Duodenal mucosa (tissue), 2 donors: ENCODE measurements at regions not wholly inside any gene's neighbourhood (a gene's known extent, or its start where the extent isn't known, plus 50 kb on each side); places are given as distances from the start of the nearest gene placed in this dataset.

ENCODE experiments used
- H3K27ac ChIP-seq: one replicate; pipeline ENCODE4 v1.7.0; 2013; ENCODE audit warnings: low read depth, low read length
- H3K27me3 ChIP-seq, 2 donors: one replicate each; pipeline ENCODE4 v1.7.0; 2013; ENCODE audit warnings: low read length in 2 of 2, control low read depth in 1 of 2; ENCODE audit not compliant: insufficient read depth in 2 of 2, control insufficient read depth in 1 of 2
- H3K36me3 ChIP-seq, 2 donors: one replicate each; pipeline ENCODE4 v1.7.0; 2013; ENCODE audit warnings: low read length in 2 of 2, control low read depth in 1 of 2; ENCODE audit not compliant: insufficient read depth in 2 of 2, control insufficient read depth in 1 of 2
- H3K4me1 ChIP-seq, 2 donors: one replicate each; pipeline ENCODE4 v1.7.0; 2013; ENCODE audit warnings: low read length in 2 of 2, control low read depth in 1 of 2; ENCODE audit not compliant: insufficient read depth in 2 of 2, control insufficient read depth in 1 of 2
- H3K4me3 ChIP-seq, 2 donors: one replicate each; pipeline ENCODE4 v1.7.0; 2013; ENCODE audit warnings: low read length in 2 of 2, low read depth in 1 of 2
- H3K9ac ChIP-seq, 2 donors: one replicate each; pipeline ENCODE4 v1.7.0; 2013; ENCODE audit warnings: low read length in 2 of 2, low read depth in 1 of 2
- H3K9me3 ChIP-seq, 2 donors: one replicate each; pipeline ENCODE4 v1.7.0; 2013; ENCODE audit warnings: low read length in 2 of 2, control low read depth in 1 of 2; ENCODE audit not compliant: control insufficient read depth in 1 of 2

DNA sequence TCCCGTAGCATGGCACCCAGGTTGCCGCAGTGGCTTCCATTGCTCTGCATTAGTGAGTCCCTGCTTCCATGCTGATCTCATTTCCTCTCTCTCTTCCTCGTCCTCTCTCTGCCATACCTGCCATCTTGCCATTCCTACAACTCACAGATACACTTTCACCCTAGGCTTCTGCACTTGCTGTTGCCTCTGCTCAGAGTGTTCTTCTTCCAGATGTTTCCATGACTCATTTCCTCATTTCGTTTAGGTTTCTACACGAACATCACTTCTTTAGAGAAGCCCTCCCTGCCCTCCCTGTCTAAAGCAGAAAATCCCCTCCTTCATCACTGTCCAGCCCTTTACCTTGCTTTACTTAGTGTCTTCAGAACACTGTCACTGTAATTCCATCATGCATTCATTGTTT is 115.2 kb upstream of the WWC1 start:
- H3K4me1 ChIP-seq = no peaks in the 10 kb centered on the region

DNA sequence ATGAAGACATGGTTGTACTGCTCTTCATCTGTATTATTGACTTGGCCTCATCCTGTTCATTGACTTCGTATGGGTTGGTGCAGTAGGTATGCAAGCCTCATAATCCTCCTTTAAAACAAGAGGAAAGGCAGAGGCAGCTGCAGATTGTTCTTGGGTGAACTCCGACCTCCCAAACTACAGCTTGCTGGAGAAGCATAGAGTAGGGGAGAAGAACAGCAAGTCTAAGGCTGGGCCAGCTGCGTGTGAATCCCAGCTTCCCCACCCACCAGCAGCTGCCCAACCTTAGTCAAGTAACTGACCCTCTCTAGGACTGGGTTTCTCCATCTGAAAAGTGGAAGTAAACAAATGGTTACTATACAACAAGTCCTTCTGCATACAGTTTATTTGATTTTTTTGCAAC is 114.5 kb upstream of the WWC1 start:
- H3K4me3 ChIP-seq = no peak overlapping the region
- H3K9ac ChIP-seq = no peak overlapping the region
- no peak overlapping the region for H3K27ac ChIP-seq
- no peaks in the 10 kb centered on the region for H3K4me1 ChIP-seq
- H3K36me3 ChIP-seq = no peaks in the 10 kb centered on the region
- no peaks in the 10 kb centered on the region for H3K27me3 ChIP-seq
- H3K9me3 ChIP-seq = no peaks in the 10 kb centered on the region

More for the DNA sequence above, 115.2 kb upstream of the WWC1 start:
- Histone ChIP-seq H3K4me3 (no peak overlapping the region), H3K36me3 (no peaks in the 10 kb centered on the region), H3K9me3 (no peaks in the 10 kb centered on the region), H3K9ac (no peak overlapping the region), H3K27me3 (no peaks in the 10 kb centered on the region), H3K27ac (no peak overlapping the region)

DNA sequence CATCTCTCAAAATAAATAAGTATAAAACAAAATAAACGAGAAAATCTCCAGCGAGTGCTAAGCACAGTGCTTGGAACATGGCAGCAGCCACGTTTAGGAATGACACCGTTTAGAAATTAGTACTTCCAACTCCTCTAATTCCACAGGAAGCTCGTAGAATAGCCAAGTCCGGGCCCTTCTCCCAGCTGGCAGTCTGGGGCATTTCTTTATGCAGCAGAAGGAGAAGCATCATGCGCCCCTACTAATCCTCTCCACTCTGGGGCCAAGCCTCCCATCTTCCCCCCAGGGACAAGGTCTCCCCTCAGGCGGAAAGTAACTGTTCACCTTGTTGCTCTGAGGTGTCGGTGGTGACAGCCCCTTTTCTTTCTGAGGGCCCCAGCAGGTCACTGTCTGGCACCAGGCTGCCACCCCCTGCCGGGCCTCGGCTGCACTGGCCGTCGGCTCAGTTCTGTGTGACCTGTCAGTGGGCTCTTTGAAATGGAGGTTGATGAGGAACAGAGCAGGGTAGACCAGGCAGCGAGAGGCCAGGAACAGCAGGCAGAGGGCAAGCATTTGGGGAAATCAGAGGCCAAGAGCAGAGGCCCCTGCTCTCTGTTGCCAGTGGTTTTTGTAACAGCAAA is 113.5 kb upstream of the WWC1 start:
- Histone ChIP-seq H3K9me3 (no peaks in the 10 kb centered on the region), H3K9ac (no peak overlapping the region)

DNA sequence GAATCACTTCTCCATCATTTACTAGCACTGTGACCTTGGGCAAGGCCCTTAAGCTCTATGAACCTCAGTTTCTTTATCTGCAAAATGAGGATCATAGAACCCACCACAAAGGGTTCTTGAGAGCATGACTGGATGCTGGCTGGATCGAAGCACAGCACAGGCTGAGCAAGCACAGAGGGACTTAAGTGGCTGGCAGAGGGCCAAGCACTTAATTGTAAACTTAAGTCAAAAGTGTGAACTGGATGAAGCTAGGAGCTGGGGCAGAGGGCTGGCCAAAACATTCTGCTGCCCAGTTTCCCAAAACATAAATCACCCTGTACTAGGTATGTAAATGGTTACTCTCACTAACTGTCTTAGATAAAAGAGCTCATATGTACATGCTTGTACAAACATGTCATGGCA is 112.3 kb upstream of the WWC1 start:
- no peaks in the 10 kb centered on the region for H3K36me3 ChIP-seq
- no peaks in the 10 kb centered on the region for H3K9me3 ChIP-seq
- H3K27me3 ChIP-seq = no peaks in the 10 kb centered on the region
- no peak overlapping the region for H3K4me3 ChIP-seq
- H3K9ac ChIP-seq = no peak overlapping the region
- no peaks in the 10 kb centered on the region for H3K4me1 ChIP-seq
- H3K27ac ChIP-seq = no peak overlapping the region

More for the DNA sequence above, 113.5 kb upstream of the WWC1 start:
- no peaks in the 10 kb centered on the region for H3K27me3 ChIP-seq
- no peaks in the 10 kb centered on the region for H3K4me1 ChIP-seq
- H3K36me3 ChIP-seq = no peaks in the 10 kb centered on the region
- H3K4me3 ChIP-seq = no peak overlapping the region
- no peak overlapping the region for H3K27ac ChIP-seq

DNA sequence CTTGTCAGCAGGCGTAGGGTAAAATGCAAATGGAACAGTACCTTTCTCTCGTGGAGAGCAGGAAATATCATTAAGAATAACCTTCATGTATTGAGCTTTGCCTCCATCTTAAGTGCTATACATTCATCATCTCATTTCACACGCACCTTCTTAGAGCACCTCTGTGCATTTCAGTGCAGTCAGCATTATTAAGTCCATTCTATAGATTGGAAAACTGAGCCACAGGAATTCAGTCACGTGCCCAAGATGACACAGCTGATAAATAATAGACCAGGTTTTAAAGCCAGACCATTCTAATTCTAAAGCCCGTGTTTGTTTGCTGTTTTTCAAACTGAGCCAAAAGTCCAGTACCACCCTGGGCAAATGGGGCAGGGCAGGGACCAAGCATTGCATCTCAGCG is 109.2 kb upstream of the WWC1 start:
- Histone ChIP-seq H3K27me3 (no peaks in the 10 kb centered on the region), H3K36me3 (no peaks in the 10 kb centered on the region), H3K4me3 (no peak overlapping the region), H3K9ac (no peak overlapping the region), H3K9me3 (no peaks in the 10 kb centered on the region), H3K27ac (no peak overlapping the region), H3K4me1 (no peaks in the 10 kb centered on the region)

DNA sequence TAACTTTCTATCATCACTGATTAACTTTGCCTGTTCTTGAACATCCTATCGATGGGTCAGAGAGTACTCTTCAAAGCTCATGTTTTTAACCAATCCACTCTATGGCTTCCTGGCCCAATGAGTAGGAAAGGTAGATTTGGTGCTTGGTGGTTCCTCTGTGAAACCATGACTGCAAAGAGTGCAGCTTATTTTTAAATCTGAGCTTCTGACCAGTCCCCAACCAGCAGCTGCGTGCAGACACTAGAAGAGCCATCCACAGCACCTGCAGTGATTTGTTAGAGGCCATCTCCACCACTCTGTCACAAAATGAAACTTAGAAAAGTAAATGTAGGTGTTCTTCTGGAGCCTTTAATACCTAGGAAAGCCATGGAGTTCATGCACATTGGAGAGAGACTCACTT is 107.3 kb upstream of the WWC1 start:
- H3K4me3 ChIP-seq = no peak overlapping the region
- H3K36me3 ChIP-seq = no peaks in the 10 kb centered on the region
- H3K9ac ChIP-seq = no peak overlapping the region
- H3K27me3 ChIP-seq = no peaks in the 10 kb centered on the region
- no peaks in the 10 kb centered on the region for H3K4me1 ChIP-seq
- no peak overlapping the region for H3K27ac ChIP-seq
- no peaks in the 10 kb centered on the region for H3K9me3 ChIP-seq

DNA sequence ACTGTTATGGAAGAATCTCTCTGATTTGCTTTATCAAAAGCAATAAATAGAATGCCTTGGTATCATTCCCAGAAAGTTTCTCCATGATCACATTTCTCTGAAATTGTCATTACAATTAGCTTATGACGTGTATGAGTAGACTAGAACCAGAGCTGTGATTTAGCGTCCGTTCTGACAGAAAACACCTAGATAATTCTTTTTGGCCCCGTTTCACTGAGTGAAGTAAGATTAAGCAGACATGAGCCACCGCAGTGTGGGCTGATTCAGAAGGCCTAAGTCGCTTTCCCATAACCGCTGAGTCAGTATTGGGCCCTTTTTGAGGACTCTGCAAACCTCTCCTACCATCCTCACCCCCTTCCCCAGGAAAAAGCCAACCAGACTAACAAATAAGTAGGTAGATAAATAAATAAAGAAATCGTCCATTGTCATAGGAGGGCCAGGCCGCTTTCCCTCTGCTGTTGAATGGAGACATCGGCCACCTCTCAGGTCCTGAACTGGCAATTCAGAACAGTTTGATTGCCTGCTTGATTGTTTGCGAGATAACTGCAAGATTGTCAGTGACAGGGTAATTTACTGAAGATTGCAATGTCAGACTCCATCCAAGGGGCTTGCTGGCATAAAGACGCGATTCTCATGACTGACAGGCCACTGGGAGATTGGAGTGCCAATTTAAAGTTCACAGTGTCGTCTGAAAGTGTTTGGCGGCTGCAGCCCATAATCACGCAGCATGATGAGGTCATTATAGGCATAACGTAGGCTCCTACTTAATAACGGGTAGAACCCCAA is 105.0 kb upstream of the WWC1 start:
- H3K27ac ChIP-seq = no peak overlapping the region
- H3K36me3 ChIP-seq = no peaks in the 10 kb centered on the region
- no peak overlapping the region for H3K4me3 ChIP-seq
- H3K4me1 ChIP-seq = no peaks in the 10 kb centered on the region
- no peaks in the 10 kb centered on the region for H3K9me3 ChIP-seq
- no peak overlapping the region for H3K9ac ChIP-seq
- H3K27me3 ChIP-seq = no peaks in the 10 kb centered on the region

DNA sequence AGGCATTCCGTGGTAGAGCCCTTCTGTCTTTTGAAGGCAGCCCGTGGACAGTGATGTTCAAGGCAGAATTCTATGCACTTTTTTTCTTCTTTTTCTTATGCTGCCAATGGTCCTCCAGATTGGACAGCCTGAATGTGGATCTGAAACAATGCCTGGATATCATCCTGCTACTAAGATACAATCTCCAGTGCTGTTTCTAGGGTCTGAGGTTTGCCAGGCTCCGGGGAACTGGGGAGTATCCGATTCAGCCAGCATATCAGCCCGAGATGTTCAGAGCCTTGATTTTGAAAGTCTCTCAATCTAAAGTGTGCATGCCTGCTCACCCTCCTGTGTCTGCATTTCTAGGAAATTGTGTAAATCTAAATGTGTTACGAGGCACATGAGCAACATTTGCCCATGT is 103.8 kb upstream of the WWC1 start:
- Histone ChIP-seq H3K9me3 (no peaks in the 10 kb centered on the region), H3K4me3 (no peak overlapping the region), H3K9ac (no peak overlapping the region), H3K36me3 (no peaks in the 10 kb centered on the region), H3K27ac (no peak overlapping the region), H3K4me1 (no peaks in the 10 kb centered on the region), H3K27me3 (no peaks in the 10 kb centered on the region)

DNA sequence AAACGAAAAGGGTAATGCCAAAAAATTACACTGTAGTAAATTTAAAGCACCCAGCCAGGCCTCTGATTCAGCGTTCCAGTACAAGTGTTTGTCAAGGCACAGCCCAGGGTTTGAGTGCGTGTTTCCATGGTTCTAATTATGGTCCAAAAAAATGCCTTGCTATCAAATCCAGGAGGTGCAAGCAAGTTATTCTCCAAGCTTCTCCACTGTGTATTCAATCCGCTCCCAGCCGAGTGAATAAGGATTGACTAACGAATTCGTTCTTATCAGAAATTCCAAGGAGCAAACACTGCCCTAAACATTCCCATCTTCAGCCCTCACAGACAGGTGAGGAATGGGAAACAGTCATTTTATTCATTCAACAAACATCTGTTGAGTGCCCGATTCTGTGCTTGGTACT is 103.3 kb upstream of the WWC1 start:
- Histone ChIP-seq H3K9ac (no peak overlapping the region), H3K27me3 (no peaks in the 10 kb centered on the region), H3K9me3 (no peaks in the 10 kb centered on the region), H3K4me1 (no peaks in the 10 kb centered on the region), H3K4me3 (no peak overlapping the region), H3K36me3 (no peaks in the 10 kb centered on the region), H3K27ac (no peak overlapping the region)

DNA sequence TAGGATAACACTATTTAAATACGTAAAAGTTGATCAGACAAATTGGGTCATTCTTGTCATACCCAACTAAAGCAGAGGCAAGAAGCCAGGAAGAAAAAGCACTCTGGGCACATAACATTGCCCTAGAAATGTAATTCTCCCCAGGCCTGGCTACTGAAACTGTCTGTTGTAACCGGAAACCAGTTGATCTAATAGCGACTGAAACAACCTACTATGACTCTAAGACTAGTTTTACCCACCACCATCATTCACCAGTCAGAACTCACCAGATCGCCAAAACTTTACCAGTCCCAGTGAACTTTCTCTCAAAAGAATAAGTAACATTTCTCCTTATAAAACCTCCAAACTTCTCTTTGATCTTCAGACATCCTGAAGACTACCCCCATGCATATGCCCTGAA is 99.3 kb upstream of the WWC1 start:
- Histone ChIP-seq H3K27me3 (no peaks in the 10 kb centered on the region), H3K4me3 (no peak overlapping the region), H3K27ac (no peak overlapping the region)

More for the DNA sequence above, 99.3 kb upstream of the WWC1 start:
- no peaks in the 10 kb centered on the region for H3K9me3 ChIP-seq
- no peak overlapping the region for H3K9ac ChIP-seq
- no peaks in the 10 kb centered on the region for H3K36me3 ChIP-seq
- no peaks in the 10 kb centered on the region for H3K4me1 ChIP-seq
